SU-DHL-6 (cell line): ENCODE measurements at regions not wholly inside any gene's neighbourhood (a gene's known extent, or its start where the extent isn't known, plus 50 kb on each side); places are given as distances from the start of the nearest gene placed in this dataset.

ENCODE experiments used
- H2AFZ ChIP-seq: fragments of 200-600 bp; sonication (generic); 2 replicates; pipeline ENCODE4 v1.6.1; 2014; ENCODE audit warnings: low read depth, mild to moderate bottlenecking, moderate library complexity, mixed read lengths, antibody characterized with exemption, low read length; ENCODE audit not compliant: severe bottlenecking
- H3F3A ChIP-seq: fragments of 200-600 bp; shearing (Covaris generic); 2 replicates; pipeline ENCODE4 v1.6.0; 2016; ENCODE audit warnings: antibody characterized with exemption, mild to moderate bottlenecking; ENCODE audit not compliant: insufficient read depth
- H3K27ac ChIP-seq: fragments of 200-600 bp; sonication (generic); 2 replicates; pipeline ENCODE4 v1.5.1; 2016; ENCODE audit warnings: low read depth, mild to moderate bottlenecking, low read length, moderate library complexity, mixed read lengths
- H3K27me3 ChIP-seq: fragments of 200-600 bp; sonication (generic), shearing (Covaris generic); 2 replicates; pipeline ENCODE4 v1.6.0; 2014; ENCODE audit warnings: mild to moderate bottlenecking, low read length
- H3K36me3 ChIP-seq: fragments of 200-600 bp; sonication (generic); 2 replicates; pipeline ENCODE4 v1.6.1; 2014; ENCODE audit warnings: mild to moderate bottlenecking, low read length, mixed read lengths
- H3K4me2 ChIP-seq: fragments of 300-600, 200-600 bp; shearing (Covaris generic), sonication (generic); 2 replicates; pipeline ENCODE4 v1.6.0; 2014; ENCODE audit warnings: low read length, low read depth, mild to moderate bottlenecking; ENCODE audit not compliant: poor library complexity, severe bottlenecking
- H3K4me3 ChIP-seq: fragments of 200-600 bp; sonication (generic); 2 replicates; pipeline ENCODE4 v1.5.1; 2014; ENCODE audit warnings: antibody characterized with exemption, low read length, mild to moderate bottlenecking, mixed read lengths; ENCODE audit not compliant: insufficient read depth, poor library complexity, severe bottlenecking
- H3K79me2 ChIP-seq: fragments of 200-600 bp; sonication (generic); 2 replicates; pipeline ENCODE4 v1.6.1; 2014; ENCODE audit warnings: mild to moderate bottlenecking, low read length, moderate library complexity; ENCODE audit not compliant: insufficient read depth
- H3K9ac ChIP-seq: fragments of 200-600 bp; sonication (generic); 2 replicates; pipeline ENCODE4 v1.7.0; 2014; ENCODE audit warnings: mild to moderate bottlenecking, low read length
- H3K9me2 ChIP-seq: fragments of 200-600 bp; sonication (generic); replicated peaks from 2 replicates; pipeline ENCODE4 v1.6.1; 2014; ENCODE audit warnings: low read length; ENCODE audit not compliant: insufficient read depth
- H3K9me3 ChIP-seq: fragments of 200-600 bp; sonication (generic); 2 replicates; pipeline ENCODE4 v1.6.1; 2014; ENCODE audit warnings: low read length, mixed read lengths; ENCODE audit not compliant: insufficient read depth
- H4K20me1 ChIP-seq: fragments of 200-600 bp; sonication (generic); 2 replicates; pipeline ENCODE4 v1.6.1; 2014; ENCODE audit warnings: low read depth, mild to moderate bottlenecking, antibody characterized with exemption, low read length, moderate library complexity, mixed read lengths
- EZH2phosphoT487 ChIP-seq: fragments of 200-600 bp; sonication (generic), shearing (Covaris generic); conservative IDR thresholded peaks from 2 replicates; pipeline ENCODE4 v1.6.1; 2018; ENCODE audit warnings: mild to moderate bottlenecking, antibody characterized with exemption, low read length, moderate library complexity, mixed read lengths
- TF ChIP-seq, protein P1 (sequence below): fragments of 200-600 bp; sonication (generic); IDR thresholded peaks from one replicate; pipeline ENCODE4 v1.5.1; 2017; ENCODE audit warnings: antibody characterized with exemption, mild to moderate bottlenecking, low read length, moderate library complexity; ENCODE audit not compliant: insufficient read depth, poor library complexity, severe bottlenecking

DNA sequence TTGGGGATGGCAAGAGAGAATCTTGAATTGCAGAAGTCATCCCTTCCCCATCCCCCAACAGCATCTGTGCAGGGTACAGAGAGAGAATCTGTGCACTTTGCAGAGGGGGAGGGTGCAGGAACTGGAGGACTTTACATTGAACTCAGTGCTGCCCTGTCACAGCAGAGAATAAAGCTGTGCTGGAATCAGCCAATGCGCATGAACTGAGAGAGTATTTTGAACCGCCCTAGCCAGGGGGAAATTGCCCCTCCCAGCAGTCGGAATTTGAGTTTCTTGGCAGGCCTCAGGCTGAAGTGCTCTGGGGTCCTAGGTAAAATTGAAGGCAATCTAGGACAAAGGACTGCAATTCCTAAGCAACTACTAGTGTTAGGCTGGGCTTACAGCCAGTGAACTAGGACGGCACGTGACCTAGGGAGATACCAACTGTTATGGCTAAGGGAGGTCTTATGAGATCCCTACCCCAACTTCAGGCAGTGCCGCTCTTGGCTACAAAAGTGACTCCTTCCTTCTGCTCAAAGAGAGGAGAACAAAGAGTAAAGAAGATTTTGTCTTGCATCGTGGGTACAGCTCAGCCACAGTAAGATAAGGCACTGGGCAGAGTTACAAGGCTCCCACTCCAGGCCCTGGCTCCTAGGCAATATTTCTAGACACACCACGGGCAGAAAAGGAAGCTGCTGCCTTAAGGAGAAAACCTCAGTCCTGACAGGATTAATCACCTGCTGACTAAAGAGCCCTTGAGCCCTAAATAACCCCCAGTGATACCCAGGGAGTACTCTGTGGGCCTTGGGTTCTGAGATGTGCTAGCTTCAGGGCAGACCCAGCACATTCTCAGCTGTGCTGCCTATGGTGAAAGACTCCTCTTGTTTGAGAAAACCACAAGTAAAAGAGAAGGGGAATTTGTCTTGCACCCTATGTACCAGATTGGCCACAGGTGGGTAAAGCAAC, 300.5 kb upstream of the ALCAM start:
- Histone ChIP-seq H3K4me2 (no peak overlapping the region), H3K9me3 (no peaks in the 10 kb centered on the region), H3K36me3 (no peaks in the 10 kb centered on the region), H2AFZ (no peak overlapping the region), H3F3A (no peaks in the 10 kb centered on the region), H3K27me3 (no peaks in the 10 kb centered on the region), H3K9ac (no peak overlapping the region), H3K27ac (no peak overlapping the region), H4K20me1 (no peaks in the 10 kb centered on the region), H3K79me2 (no peaks in the 10 kb centered on the region), H3K4me3 (no peak overlapping the region), H3K9me2 (no peaks in the 10 kb centered on the region)
- TF ChIP-seq, protein P1, sequence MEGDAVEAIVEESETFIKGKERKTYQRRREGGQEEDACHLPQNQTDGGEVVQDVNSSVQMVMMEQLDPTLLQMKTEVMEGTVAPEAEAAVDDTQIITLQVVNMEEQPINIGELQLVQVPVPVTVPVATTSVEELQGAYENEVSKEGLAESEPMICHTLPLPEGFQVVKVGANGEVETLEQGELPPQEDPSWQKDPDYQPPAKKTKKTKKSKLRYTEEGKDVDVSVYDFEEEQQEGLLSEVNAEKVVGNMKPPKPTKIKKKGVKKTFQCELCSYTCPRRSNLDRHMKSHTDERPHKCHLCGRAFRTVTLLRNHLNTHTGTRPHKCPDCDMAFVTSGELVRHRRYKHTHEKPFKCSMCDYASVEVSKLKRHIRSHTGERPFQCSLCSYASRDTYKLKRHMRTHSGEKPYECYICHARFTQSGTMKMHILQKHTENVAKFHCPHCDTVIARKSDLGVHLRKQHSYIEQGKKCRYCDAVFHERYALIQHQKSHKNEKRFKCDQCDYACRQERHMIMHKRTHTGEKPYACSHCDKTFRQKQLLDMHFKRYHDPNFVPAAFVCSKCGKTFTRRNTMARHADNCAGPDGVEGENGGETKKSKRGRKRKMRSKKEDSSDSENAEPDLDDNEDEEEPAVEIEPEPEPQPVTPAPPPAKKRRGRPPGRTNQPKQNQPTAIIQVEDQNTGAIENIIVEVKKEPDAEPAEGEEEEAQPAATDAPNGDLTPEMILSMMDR: no peak
- TF ChIP-seq EZH2phosphoT487: no peak

DNA sequence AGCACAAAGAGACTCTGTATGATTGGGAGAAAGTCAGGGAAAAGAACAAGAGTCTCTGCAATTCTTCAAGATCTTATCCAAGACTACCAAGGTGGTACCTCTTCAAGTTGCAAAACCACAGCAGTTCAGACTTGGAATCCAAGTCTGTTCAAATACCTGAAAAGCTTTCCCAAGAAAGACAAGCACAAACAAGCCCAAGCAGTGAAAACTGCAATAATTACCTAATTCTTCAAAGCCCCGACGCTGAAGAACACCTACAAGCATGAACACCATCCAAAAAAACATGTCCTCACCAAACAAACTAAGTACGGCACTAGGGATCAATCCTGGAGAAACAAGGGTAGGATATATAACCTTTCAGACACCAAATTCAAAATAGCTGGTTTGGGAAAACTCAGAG, 299.3 kb upstream of the ALCAM start:
- Histone ChIP-seq H3K27ac (no peak overlapping the region), H3K79me2 (no peaks in the 10 kb centered on the region), H4K20me1 (no peaks in the 10 kb centered on the region), H3K27me3 (no peaks in the 10 kb centered on the region), H3F3A (no peaks in the 10 kb centered on the region), H3K9me2 (no peaks in the 10 kb centered on the region), H3K4me2 (no peak overlapping the region), H3K36me3 (no peaks in the 10 kb centered on the region), H3K4me3 (no peak overlapping the region), H3K9me3 (no peaks in the 10 kb centered on the region), H2AFZ (no peak overlapping the region), H3K9ac (no peak overlapping the region)
- TF ChIP-seq, protein P1: no peak
- no peak for TF ChIP-seq EZH2phosphoT487

DNA sequence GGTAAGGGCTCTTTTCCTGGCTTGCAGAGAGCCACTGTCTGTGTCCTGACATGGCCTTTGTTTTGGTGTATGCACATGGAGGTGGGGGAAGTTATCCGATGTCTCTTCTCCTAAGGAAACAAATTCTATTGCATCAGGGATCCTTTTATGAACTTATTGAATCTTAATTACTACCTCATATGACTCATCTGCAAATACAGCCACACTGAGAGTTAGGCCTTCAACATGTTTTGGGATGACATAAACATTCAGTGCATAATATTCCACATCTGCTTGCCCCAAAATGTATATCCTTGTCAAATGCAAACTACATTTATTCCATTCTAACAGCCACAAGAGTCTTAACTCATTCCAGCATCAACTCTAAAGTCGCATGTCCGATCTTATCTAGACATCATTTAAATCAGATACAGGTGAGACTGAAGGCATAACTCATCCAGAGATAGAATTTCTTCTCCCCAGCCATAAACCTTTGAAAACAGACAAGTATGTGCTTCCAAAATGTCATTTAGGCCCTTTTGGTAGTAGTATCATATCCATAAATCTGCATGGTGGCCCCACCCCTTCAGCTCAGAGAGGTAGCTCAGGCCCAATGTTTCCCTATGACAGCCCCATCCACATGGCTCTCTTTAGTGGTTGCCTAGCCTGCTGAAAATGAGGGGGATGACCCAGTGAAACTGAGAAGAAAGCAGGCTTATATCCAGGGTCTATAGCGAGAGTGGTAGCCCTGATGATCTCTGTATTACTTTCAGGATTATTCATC, 289.5 kb upstream of the ALCAM start:
- no peaks in the 10 kb centered on the region for H3K9me2 ChIP-seq
- H4K20me1 ChIP-seq: no peaks in the 10 kb centered on the region
- H3K36me3 ChIP-seq: no peaks in the 10 kb centered on the region
- no peak overlapping the region for H3K4me2 ChIP-seq
- no peak for TF ChIP-seq EZH2phosphoT487
- TF ChIP-seq, protein P1: no peak
- no peaks in the 10 kb centered on the region for H3K9me3 ChIP-seq
- H2AFZ ChIP-seq: no peak overlapping the region
- H3K79me2 ChIP-seq: no peaks in the 10 kb centered on the region
- H3K9ac ChIP-seq: no peak overlapping the region
- H3K27me3 ChIP-seq: no peaks in the 10 kb centered on the region
- no peak overlapping the region for H3K4me3 ChIP-seq
- H3K27ac ChIP-seq: no peak overlapping the region
- H3F3A ChIP-seq: no peaks in the 10 kb centered on the region
